GM18907 (cell line): ENCODE measurements at regions not wholly inside any gene's neighbourhood (a gene's known extent, or its start where the extent isn't known, plus 50 kb on each side); places are given as distances from the start of the nearest gene placed in this dataset.

Experiments
- ATAC-seq: cut with Tn5 transposase; IDR thresholded peaks from one replicate; pipeline ENCODE4 v1.9.1; 2021; ENCODE audit warnings: mild to moderate bottlenecking, moderate library complexity; ENCODE audit not compliant: unreplicated experiment

GRCh38 chr7:84502239-84502638, 307.6 kb upstream of the SEMA3A start:
- ATAC-seq: no peak

GRCh38 chr7:84497873-84498272, 303.3 kb upstream of the SEMA3A start:
- no peak for ATAC-seq

- no peak for ATAC-seq
Observed at GRCh38 chr7:84495128-84495527, 300.5 kb upstream of the SEMA3A start.

- no peak for ATAC-seq
Observed at GRCh38 chr7:84492098-84493034, 297.8 kb upstream of the SEMA3A start.

GRCh38 chr7:84490661-84491060, 296.1 kb upstream of the SEMA3A start:
- no peak for ATAC-seq

- no peak for ATAC-seq
Observed at GRCh38 chr7:84484502-84485079, 290.0 kb upstream of the SEMA3A start.

- no peak for ATAC-seq
Observed at GRCh38 chr7:84482476-84482875, 287.9 kb upstream of the SEMA3A start.

GRCh38 chr7:84479059-84479458, 284.5 kb upstream of the SEMA3A start:
- no peak for ATAC-seq

GRCh38 chr7:84477786-84478478, 283.3 kb upstream of the SEMA3A start:
- ATAC-seq: no peak

GRCh38 chr7:84474436-84474835, 279.8 kb upstream of the SEMA3A start:
- no peak for ATAC-seq

- ATAC-seq: no peak
Observed at GRCh38 chr7:84471576-84471975, 277.0 kb upstream of the SEMA3A start.

GRCh38 chr7:84469034-84469433, 274.4 kb upstream of the SEMA3A start:
- no peak for ATAC-seq

GRCh38 chr7:84462259-84462658, 267.7 kb upstream of the SEMA3A start:
- ATAC-seq: no peak

GRCh38 chr7:84461093-84461492, 266.5 kb upstream of the SEMA3A start:
- no peak for ATAC-seq

GRCh38 chr7:84455788-84456187, 261.2 kb upstream of the SEMA3A start:
- no peak for ATAC-seq

- ATAC-seq: no peak
Observed at GRCh38 chr7:84454174-84454959, 259.8 kb upstream of the SEMA3A start.

GRCh38 chr7:84452618-84453017, 258.0 kb upstream of the SEMA3A start:
- ATAC-seq: no peak

- no peak for ATAC-seq
Observed at GRCh38 chr7:84450772-84451171, 256.2 kb upstream of the SEMA3A start.

GRCh38 chr7:84447636-84448293, 253.2 kb upstream of the SEMA3A start:
- ATAC-seq: no peak

GRCh38 chr7:84446991-84447480, 252.4 kb upstream of the SEMA3A start:
- no peak for ATAC-seq
